Vagina (tissue), 2 donors: ENCODE measurements at regions not wholly inside any gene's neighbourhood (a gene's known extent, or its start where the extent isn't known, plus 50 kb on each side); places are given as distances from the start of the nearest gene placed in this dataset.

Experiments
- CTCF ChIP-seq, 3 experiments: fragments of 450-650 bp in 2 of 3; fragments of 200-600 bp in 1 of 3; sonication (generic) in 1 of 3; IDR thresholded peaks; one replicate each; pipeline ENCODE4 v1.5.1; 2017 to 2019; ENCODE audit warnings: antibody characterized with exemption in 3 of 3, mild to moderate bottlenecking in 2 of 3, moderate library complexity in 2 of 3
- POLR2A ChIP-seq, 2 donors: fragments of 450-650 bp; IDR thresholded peaks; one replicate each; pipeline ENCODE4 v1.6.1; 2017; ENCODE audit warnings: antibody characterized with exemption in 2 of 2, mild to moderate bottlenecking in 2 of 2, moderate library complexity in 2 of 2
- POLR2AphosphoS5 ChIP-seq, 2 donors: sonication (generic); formaldehyde crosslinking; IDR thresholded peaks; one replicate each; pipeline ENCODE4 v1.9.0; 2017; ENCODE audit warnings: antibody characterized with exemption in 2 of 2, mild to moderate bottlenecking in 2 of 2, low read depth in 1 of 2; ENCODE audit not compliant: insufficient read depth in 1 of 2

- TF ChIP-seq CTCF (IDR thresholded peaks at IDR 0.05) (no peak), POLR2AphosphoS5 (IDR thresholded peaks at IDR 0.05; ENCODE audit: insufficient read depth in 1 of 2, low read depth in 1 of 2) (no peak), POLR2A (IDR thresholded peaks at IDR 0.05) (no peak)
These were observed 698.5 kb downstream of the FRK start for GRCh38 chr6:115362234-115362633.
